GM12865 (cell line): ENCODE measurements at regions not wholly inside any gene's neighbourhood (a gene's known extent, or its start where the extent isn't known, plus 50 kb on each side); places are given as distances from the start of the nearest gene placed in this dataset.
A peak's percentile ranks its signal among the peaks of the same experiment; 100 is the strongest.
"Not testable (repeated sequence)": the region's sequence is repeated elsewhere in the genome, so short reads cannot be mapped to it uniquely, and the experiment has no call there.

Experiments
- DNase-seq: peaks from one replicate; pipeline ENCODE4 v3.0.0; 2010; ENCODE audit warnings: low read depth
- H3K4me3 ChIP-seq: 2 replicates; pipeline ENCODE4 v1.5.1; 2011; ENCODE audit warnings: mild to moderate bottlenecking, low read depth, low read length, control low read depth
- TF ChIP-seq, protein P1 (sequence below): IDR thresholded peaks from 2 replicates; pipeline ENCODE4 v1.5.1; 2011; ENCODE audit warnings: low read length, control low read depth, low read depth, inconsistent platforms; ENCODE audit not compliant: insufficient read depth; ENCODE audit errors: missing control alignments

DNA sequence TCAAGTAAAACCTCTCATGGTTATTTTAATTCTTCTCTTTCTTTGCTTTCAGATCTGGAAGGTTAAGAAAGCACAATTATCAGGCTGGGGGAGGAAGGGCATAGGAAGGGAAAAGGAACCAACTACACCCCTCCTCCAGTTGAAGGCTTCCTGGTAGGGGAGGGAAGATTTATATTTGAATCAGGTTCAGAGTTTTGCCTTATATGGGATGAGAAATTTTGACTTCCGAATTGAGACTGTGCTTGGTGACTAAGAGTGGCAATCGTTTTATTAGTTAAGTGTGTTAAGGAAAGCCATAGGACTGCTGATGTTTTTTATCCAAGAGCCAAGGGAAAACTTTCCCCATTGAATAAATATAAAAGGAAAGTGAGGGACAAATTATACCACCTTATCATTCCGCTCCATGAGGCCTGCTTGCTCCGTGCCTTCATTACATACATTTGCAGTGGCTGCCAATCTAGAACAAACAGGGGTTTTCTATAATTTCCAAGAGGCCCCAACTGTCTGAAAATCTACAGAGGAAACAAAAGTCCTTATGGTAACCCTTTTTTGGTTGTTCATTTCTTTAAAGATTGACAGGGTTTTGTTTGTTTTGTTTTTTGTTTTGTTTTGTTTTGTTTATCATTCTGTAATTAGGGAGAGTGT, 115.7 kb upstream of the EPB41L4A start:
- TF ChIP-seq, protein P1, sequence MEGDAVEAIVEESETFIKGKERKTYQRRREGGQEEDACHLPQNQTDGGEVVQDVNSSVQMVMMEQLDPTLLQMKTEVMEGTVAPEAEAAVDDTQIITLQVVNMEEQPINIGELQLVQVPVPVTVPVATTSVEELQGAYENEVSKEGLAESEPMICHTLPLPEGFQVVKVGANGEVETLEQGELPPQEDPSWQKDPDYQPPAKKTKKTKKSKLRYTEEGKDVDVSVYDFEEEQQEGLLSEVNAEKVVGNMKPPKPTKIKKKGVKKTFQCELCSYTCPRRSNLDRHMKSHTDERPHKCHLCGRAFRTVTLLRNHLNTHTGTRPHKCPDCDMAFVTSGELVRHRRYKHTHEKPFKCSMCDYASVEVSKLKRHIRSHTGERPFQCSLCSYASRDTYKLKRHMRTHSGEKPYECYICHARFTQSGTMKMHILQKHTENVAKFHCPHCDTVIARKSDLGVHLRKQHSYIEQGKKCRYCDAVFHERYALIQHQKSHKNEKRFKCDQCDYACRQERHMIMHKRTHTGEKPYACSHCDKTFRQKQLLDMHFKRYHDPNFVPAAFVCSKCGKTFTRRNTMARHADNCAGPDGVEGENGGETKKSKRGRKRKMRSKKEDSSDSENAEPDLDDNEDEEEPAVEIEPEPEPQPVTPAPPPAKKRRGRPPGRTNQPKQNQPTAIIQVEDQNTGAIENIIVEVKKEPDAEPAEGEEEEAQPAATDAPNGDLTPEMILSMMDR, result no peak
- no peak overlapping the region for H3K4me3 ChIP-seq
- no peak for DNase-seq

DNA sequence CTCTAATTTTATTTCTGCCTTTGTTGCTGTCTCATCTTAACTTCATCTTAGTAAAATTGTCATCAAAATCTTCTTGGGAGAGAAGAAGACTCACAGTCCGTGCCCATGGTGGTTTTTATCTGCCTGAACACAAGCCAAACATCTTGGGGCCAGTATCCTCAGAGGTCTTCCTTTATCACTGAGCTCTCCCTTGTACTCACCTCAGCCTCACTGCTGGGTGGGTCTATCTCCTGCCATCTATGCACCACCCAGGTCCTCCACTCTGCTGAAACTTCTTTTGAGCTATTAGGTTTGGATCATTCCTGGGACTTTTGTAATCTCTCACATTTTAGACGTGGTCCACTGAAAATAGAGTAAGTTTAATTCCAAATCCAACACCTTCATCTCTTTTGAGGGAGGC, 116.3 kb upstream of the EPB41L4A start:
- TF ChIP-seq, protein P1, result no peak
- no peak overlapping the region for H3K4me3 ChIP-seq
- DNase-seq, result no peak

DNA sequence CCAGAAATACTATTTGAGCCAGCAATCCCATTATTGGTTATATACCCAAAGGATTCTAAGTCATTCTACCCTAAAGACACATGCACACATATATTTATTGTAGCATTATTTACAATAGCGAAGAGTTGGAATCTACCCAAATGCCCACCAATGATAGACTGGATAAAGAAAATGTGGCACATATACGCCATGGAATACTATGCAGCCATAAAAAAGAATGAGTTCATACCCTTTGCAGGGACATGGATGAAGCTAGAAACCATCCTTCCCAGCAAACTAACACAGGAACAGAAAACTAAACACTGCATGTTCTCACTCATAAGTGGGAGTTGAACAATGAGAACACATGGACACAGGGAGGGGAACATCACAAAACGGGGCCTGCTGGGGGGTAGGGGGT, 125.5 kb upstream of the EPB41L4A start:
- not testable (repeated sequence) for H3K4me3 ChIP-seq, DNase-seq

DNA sequence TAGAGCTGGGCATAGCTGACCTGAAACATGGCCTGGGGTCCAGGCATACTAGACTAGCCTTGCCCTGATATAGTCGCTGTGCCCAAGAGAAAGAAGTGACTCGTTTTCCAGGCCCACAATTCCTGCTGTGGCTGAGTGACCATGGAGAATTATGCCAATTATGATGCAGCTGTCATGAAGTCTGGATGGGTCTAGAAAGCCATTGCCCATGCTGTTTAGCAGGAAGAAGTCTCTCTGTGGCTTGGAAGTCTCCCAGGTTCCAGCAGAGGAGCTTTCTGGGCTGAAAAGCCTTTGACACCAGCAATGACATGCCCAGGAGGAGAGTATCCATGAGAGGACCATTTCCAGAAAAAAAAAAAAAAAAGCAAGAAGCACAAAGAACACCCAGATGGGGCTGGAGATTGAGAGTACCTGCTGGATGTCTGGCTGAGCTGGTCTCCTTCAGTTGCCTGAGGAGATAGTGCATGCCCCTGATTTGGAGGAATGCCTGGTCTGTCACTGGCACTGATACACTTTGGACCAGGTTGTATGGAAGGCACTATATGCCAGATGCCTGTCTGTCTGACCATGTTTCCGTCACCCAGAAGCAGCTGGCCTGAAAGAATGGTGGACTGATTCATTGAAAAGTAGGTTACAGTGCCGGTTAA, 128.0 kb upstream of the EPB41L4A start:
- TF ChIP-seq, protein P1, result no peak
- H3K4me3 ChIP-seq, result no peak overlapping the region
- no peak for DNase-seq

DNA sequence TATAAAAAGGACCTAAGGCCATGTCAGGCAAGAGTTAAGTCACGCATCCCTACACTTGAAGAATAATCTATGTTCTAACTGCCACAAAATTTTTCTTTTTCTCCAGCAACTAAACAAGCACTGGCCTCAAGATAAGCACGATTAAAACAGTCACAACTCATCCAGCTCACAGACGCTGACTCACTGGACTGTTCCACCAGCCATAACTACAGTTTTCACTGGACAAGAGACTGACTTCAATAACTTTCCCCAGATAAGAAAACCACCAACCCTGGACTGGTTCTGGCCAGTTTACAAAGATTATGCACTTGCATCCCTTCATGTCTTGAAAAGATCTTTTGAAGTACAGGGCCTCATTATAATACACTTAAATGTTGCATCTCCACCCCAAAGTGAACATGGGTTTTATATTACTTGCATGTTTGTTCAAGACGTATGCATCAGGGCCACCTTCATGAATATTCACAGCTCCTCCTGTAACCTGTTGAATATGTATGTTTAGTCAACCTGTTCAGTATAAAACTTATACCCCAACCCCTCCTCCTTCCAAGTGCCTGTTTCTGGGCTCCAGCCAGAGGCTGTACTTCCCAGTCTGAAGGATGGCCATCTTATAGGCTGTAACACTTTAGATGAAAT, 129.3 kb upstream of the EPB41L4A start:
- TF ChIP-seq, protein P1, result no peak
- peak; percentile 14 for DNase-seq
- H3K4me3 ChIP-seq, result no peak overlapping the region

DNA sequence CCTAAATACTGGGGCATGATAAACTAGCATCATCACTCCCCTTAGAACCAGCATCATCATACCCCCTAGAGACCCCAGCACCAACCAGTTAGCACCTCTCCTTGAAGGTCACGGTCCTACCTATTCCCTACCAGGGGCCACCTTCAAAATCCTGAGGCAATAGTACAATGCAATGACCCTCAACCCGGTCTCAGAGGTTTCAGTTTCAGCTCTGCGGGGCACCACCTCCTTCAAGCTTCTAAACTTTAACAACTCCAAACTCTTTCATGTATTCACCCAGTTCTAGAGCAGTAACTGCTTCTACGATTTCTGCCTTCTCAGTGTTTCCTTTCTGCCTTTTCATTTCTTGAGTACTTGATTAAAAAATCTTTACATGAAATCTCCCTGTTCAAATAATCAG, 130.1 kb upstream of the EPB41L4A start:
- TF ChIP-seq, protein P1, result no peak
- no peak overlapping the region for H3K4me3 ChIP-seq
- DNase-seq, result no peak

DNA sequence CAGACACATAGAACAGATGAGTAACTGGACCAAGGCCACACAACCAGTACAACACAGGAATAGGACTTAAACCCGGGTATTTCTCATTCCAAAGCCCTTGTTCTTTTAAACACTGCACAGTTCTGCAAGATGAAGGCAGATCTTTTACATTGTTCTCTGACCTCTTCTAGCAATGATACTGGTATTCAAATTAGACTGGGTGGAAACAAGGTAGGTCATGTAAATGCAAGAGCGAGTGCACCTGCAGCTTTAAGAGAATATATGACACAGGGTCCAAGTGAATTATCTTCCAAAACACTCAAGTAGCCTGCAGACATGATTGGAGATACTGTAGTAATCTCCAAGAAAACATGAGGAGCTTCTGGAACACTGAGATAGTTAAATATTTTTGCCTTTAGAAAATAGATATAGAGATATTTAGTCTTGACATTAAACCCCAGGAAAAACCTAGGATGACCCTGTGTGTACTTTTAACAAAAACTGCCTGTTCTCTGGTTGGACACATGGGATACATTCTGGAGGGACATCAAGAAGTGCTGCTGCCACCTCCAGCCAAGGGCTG, 130.6 kb upstream of the EPB41L4A start:
- TF ChIP-seq, protein P1, result no peak
- no peak overlapping the region for H3K4me3 ChIP-seq
- no peak for DNase-seq
